CD4-positive, alpha-beta T cell (primary cell): ENCODE measurements at regions not wholly inside any gene's neighbourhood (a gene's known extent, or its start where the extent isn't known, plus 50 kb on each side); places are given as distances from the start of the nearest gene placed in this dataset.

Experiments used
- ATAC-seq: fragments of 200-7000 bp; cut with Tn5 transposase; one replicate; pipeline ENCODE4 v1.10.0; 2022; ENCODE audit warnings: mild to moderate bottlenecking; ENCODE audit not compliant: poor library complexity
- CTCF ChIA-PET: fragments of 350-600 bp; sonication (Branson Sonifier 250); formaldehyde crosslinking; loops from one replicate; lab custom pipeline; 2021; ENCODE audit warnings: antibody characterized with exemption, inconsistent platforms; lab: Charles Lee
- POLR2A ChIA-PET: fragments of 350-600 bp; sonication (Branson Sonifier 250); formaldehyde crosslinking; loops from one replicate; lab custom pipeline; 2021; ENCODE audit warnings: antibody characterized with exemption, inconsistent platforms; lab: Charles Lee
- DNase-seq, 14 experiments: peaks; one replicate each; pipeline ENCODE4 v3.0.0-alpha.2; 2013 to 2020; ENCODE audit warnings: mixed read lengths in 2 of 14
- H3K27ac ChIP-seq, 2 donors: one replicate each; pipeline versions ENCODE4 v1.5.1 to v1.7.0; 2013; ENCODE audit warnings: low read length in 2 of 2, low read depth in 1 of 2, mild to moderate bottlenecking in 1 of 2
- H3K27me3 ChIP-seq, 2 experiments: 1 replicate in 1 of 2; 2 replicates in 1 of 2; pipeline versions ENCODE4 v1.6.1 to v1.7.0; 2013; ENCODE audit warnings: low read length in 2 of 2, control low read depth in 1 of 2, mild to moderate bottlenecking in 1 of 2, moderate library complexity in 1 of 2; ENCODE audit not compliant: insufficient read depth in 2 of 2, control insufficient read depth in 1 of 2
- H3K36me3 ChIP-seq: one replicate; pipeline ENCODE4 v1.6.1; 2013; ENCODE audit warnings: low read length, control low read depth; ENCODE audit not compliant: insufficient read depth
- H3K4me1 ChIP-seq: one replicate; pipeline ENCODE4 v1.6.1; 2013; ENCODE audit warnings: low read length, control low read depth; ENCODE audit not compliant: insufficient read depth
- H3K4me3 ChIP-seq: one replicate; pipeline ENCODE4 v1.5.1; 2013; ENCODE audit warnings: mild to moderate bottlenecking, low read length, moderate library complexity
- H3K9me3 ChIP-seq, 2 experiments: 1 replicate in 1 of 2; 2 replicates in 1 of 2; pipeline versions ENCODE4 v1.6.1 to v1.7.0; 2013; ENCODE audit warnings: low read length in 2 of 2, mild to moderate bottlenecking in 2 of 2, control low read depth in 1 of 2, moderate library complexity in 1 of 2; ENCODE audit not compliant: control insufficient read depth in 1 of 2, insufficient read depth in 1 of 2
- H3K27ac Mint-ChIP-seq: one replicate; pipeline ENCODE4 v1.8.0; 2020; ENCODE audit warnings: mixed read lengths
- H3K27me3 Mint-ChIP-seq: one replicate; pipeline ENCODE4 v1.8.0; 2021; ENCODE audit warnings: mixed read lengths
- H3K36me3 Mint-ChIP-seq: one replicate; pipeline ENCODE4 v1.8.0; 2021; ENCODE audit warnings: low read depth, mixed read lengths
- H3K4me1 Mint-ChIP-seq: one replicate; pipeline ENCODE4 v1.8.0; 2021; ENCODE audit warnings: low read depth, mixed read lengths
- H3K4me3 Mint-ChIP-seq: one replicate; pipeline ENCODE4 v1.8.0; 2020; ENCODE audit warnings: mild to moderate bottlenecking, mixed read lengths
- H3K9me3 Mint-ChIP-seq: one replicate; pipeline ENCODE4 v1.8.0; 2020; ENCODE audit warnings: mixed read lengths
- CTCF ChIP-seq: fragments of 200-600 bp; IDR thresholded peaks from one replicate; pipeline ENCODE4 v1.8.0; 2022; ENCODE audit warnings: antibody characterized with exemption, mild to moderate bottlenecking
- intact Hi-C, 2 experiments: fragments of 100-400 bp; cut with DNase I in 1 of 2; cut with micrococcal nuclease in 1 of 2; formaldehyde crosslinking; loops; one replicate each; pipeline versions ENCODE4 v1.15.1 to v1.9.0; 2023 to 2025; cut with DNase I, micrococcal nuclease

DNA sequence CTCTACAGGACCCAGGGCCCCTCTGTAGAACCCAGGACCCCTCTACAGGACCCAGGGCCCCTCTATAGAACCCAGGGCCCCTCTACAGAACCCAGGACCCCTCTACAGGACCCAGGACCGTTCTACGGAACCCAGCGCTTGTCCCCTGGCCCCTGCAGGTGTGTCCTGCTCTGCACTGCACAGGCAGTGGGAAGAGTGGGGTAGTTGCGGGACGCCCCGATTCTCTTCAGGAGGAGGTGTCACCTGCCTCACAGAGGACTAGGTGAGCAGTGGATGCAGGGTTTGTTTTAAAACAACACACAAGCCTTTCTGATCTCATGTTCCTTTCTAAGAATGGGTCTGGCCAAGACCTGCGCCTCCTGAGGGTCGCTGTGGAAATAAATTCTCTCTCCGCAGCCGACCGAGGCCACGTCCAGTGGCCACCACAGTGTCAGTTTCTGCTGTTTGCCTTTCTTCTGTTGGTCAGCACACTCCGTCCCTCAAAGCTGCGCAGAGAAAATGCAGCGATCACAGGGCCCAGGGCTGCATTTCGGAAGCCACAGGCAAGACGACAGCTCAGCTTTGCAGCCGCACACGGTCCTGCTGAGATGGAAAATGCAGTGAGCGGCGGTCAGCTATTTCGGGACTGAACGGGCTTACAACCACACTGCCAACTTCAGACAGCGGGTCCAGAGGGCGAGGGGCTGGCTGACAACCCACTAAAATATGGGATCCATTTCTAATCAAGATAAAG, 135.2 kb downstream of the DLL1 start:
- no peak for DNase-seq
- Histone ChIP-seq H3K9me3 (peaks cover 0 to 11% of the 10 kb centered on the region in 2 experiments), H3K4me3 (no peak overlapping the region), H3K36me3 (no peaks in the 10 kb centered on the region), H3K27me3 (peaks cover 0 to 10% of the 10 kb centered on the region in 2 experiments), H3K27ac (no peak overlapping the region), H3K4me1 (peaks cover 16% of the 10 kb centered on the region)
- ChIA-PET POLR2A (no interaction called here), CTCF (no interaction called here)
- intact Hi-C loops, result no loop called here
- Mint-ChIP-seq H3K4me3 (no peak overlapping the region), H3K27me3 (peaks cover 14% of the 10 kb centered on the region), H3K9me3 (no peaks in the 10 kb centered on the region), H3K36me3 (no peaks in the 10 kb centered on the region), H3K4me1 (peaks cover 4% of the 10 kb centered on the region), H3K27ac (no peak overlapping the region)
- no peak for ATAC-seq
- no peak for TF ChIP-seq CTCF

GRCh38 chr6:170153436-170154319, 137.2 kb downstream of the DLL1 start:
- H3K9me3 ChIP-seq, result no peaks in the 10 kb centered on the region
- TF ChIP-seq CTCF, result no peak
- no peak overlapping the region for H3K4me3 ChIP-seq
- H3K36me3 Mint-ChIP-seq, result no peaks in the 10 kb centered on the region
- peaks cover 14% of the 10 kb centered on the region for H3K27me3 Mint-ChIP-seq
- ATAC-seq (no peak), DNase-seq (no peak)
- no peak overlapping the region for H3K4me3 Mint-ChIP-seq
- no peaks in the 10 kb centered on the region for H3K9me3 Mint-ChIP-seq
- intact Hi-C loops, result no loop called here
- ChIA-PET POLR2A (no interaction called here), CTCF (no interaction called here)
- H3K27ac ChIP-seq, result no peak overlapping the region
- H3K36me3 ChIP-seq, result no peaks in the 10 kb centered on the region
- peaks cover 23% of the 10 kb centered on the region for H3K4me1 ChIP-seq
- no peak overlapping the region for H3K27ac Mint-ChIP-seq
- peaks cover 0 to 10% of the 10 kb centered on the region in 2 experiments for H3K27me3 ChIP-seq
- peaks cover 12% of the 10 kb centered on the region for H3K4me1 Mint-ChIP-seq

GRCh38 chr6:170152989-170153388, 137.9 kb downstream of the DLL1 start:
- TF ChIP-seq CTCF, result no peak
- peak in 1 of 14 experiments; percentile 15 for DNase-seq
- ATAC-seq, result no peak
- no peak overlapping the region for H3K4me3 Mint-ChIP-seq
- peaks cover 0 to 10% of the 10 kb centered on the region in 2 experiments for H3K27me3 ChIP-seq
- H3K36me3 Mint-ChIP-seq, result no peaks in the 10 kb centered on the region
- H3K4me1 Mint-ChIP-seq, result peaks cover 19% of the 10 kb centered on the region
- peaks cover 14% of the 10 kb centered on the region for H3K27me3 Mint-ChIP-seq
- H3K4me1 ChIP-seq, result peaks cover 30% of the 10 kb centered on the region
- POLR2A ChIA-PET, result no interaction called here
- H3K27ac Mint-ChIP-seq, result no peak overlapping the region
- no peaks in the 10 kb centered on the region for H3K9me3 ChIP-seq
- H3K36me3 ChIP-seq, result no peaks in the 10 kb centered on the region
- H3K27ac ChIP-seq, result no peak overlapping the region
- intact Hi-C loops, result no loop called here
- no peak overlapping the region for H3K4me3 ChIP-seq
- CTCF ChIA-PET, result no interaction called here
- no peaks in the 10 kb centered on the region for H3K9me3 Mint-ChIP-seq
